Stimulated activated CD8-positive, alpha-beta memory T cell treated with anti-CD3 and anti-CD28 coated beads, Interleukin-15, amount 100 ng/mL, for 48 hours (primary cell): ENCODE measurements at regions not wholly inside any gene's neighbourhood (a gene's known extent, or its start where the extent isn't known, plus 50 kb on each side); places are given as distances from the start of the nearest gene placed in this dataset.

ENCODE experiments used
- DNase-seq, 2 donors: peaks; one replicate each; pipeline ENCODE4 v3.0.0-alpha.2; 2020; ENCODE audit warnings: low read depth in 2 of 2

DNA sequence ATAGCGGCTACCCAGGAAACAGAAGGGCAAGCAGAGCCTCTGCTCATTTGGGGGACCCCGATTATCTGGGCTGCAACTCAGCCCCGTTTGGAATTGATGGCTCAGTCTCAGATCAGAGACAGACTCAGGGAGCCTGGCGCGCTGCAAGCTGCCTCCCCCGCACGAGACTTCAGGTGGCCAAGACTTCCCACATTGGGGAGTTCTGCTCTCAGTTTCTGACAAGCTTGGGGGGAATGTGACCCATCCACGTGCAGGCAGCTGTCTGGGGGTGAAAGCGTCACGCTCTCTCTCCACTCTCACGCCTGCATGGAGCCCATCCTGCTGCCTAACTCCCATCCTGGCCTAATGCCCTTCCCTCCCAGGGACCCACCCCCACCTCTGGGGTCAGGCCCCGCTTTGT is 157.6 kb upstream of the GSE1 start:
- DNase-seq, result no peak

DNA sequence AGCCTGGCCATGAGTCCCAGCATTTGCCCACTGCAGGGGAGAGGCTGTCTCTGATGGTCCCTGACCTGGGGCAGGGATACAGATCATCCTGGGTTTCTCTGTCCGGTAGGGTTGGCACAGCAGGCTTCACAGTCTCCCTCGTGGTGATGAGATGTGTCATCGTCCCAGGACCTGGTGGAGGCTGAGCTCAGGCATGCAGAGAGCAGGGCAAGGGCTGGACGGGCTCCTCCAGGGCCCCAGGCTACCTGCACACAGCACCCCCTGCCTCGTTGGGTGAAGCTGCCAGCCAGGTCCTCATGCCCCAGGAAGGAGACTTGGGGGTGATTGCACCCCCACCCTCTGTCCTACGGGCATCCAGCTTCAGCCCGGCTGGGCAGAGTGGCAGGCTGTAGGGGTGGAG is 155.8 kb upstream of the GSE1 start:
- no peak for DNase-seq

GRCh38 chr16:85458968-85459367 is 154.2 kb upstream of the GSE1 start:
- no peak for DNase-seq

- no peak for DNase-seq
Observed at GRCh38 chr16:85459529-85460251, 153.4 kb upstream of the GSE1 start.

- no peak for DNase-seq
Observed at GRCh38 chr16:85460252-85461021, 152.7 kb upstream of the GSE1 start.

DNA sequence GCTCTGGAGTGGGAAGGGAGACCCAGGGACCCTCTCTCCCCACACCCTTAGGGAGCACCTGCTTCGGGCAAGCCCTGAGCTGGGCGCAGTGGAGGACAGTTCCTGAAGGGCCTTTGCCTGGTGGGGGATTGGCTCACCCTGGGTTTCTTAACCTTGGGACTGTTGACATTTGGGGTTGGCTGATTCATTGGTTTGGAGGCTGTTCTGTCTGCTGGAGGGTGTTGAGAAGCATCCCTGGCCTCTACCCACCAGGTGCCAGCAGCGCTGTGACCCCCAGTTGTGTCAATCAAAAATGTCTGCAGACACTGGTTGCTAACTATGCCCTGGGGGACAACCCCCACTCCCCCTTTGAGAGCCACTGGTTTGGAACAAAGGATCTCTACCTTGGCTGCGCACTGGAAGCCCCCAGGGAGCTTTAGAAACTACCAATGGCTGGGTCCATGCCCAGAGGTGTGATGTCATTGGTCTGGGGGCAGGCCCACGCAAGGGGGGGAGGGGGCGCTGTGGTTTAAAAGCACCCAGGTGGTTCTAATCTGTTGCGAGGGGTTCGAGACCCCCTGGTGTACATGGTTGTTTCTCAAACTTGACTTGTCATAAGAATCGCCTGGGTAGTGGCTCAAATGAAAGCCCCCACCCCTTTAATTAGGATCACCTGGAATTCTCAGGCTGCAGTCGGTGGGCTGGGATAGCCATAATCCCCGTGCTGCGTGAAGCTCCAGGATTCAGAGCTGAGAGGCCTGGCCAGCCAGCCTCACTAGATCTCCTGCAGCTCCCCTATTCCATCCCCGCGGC is 151.9 kb upstream of the GSE1 start:
- DNase-seq, result no peak

- no peak for DNase-seq
Observed at GRCh38 chr16:85461814-85462713, 151.1 kb upstream of the GSE1 start.

- no peak for DNase-seq
Observed at GRCh38 chr16:85462714-85463611, 150.2 kb upstream of the GSE1 start.

- DNase-seq, result no peak
Observed at GRCh38 chr16:85463672-85464382, 149.3 kb upstream of the GSE1 start.

GRCh38 chr16:85464383-85465305 is 148.5 kb upstream of the GSE1 start:
- no peak for DNase-seq

- DNase-seq, result no peak
Observed at GRCh38 chr16:85465328-85466303, 147.5 kb upstream of the GSE1 start.

DNA sequence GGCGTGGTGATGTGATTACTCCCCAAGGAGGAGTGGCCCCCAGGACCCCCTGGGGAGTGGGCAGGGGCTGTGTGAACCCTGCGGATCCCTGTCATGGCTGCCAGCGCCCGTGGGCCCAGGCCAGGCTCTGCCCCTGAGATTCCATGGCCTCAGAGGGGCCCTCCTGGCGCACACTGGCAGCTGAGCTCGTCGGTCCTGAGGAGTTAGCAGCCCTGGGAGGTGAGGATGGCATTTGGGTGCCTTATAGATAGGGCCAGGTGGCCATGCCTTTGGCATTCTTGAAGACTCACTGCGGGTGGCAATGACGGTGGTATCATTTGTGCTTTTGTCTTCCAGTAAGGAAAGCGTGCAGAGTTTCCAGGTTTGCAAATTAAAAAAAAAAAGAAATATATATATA is 146.8 kb upstream of the GSE1 start:
- no peak for DNase-seq

DNA sequence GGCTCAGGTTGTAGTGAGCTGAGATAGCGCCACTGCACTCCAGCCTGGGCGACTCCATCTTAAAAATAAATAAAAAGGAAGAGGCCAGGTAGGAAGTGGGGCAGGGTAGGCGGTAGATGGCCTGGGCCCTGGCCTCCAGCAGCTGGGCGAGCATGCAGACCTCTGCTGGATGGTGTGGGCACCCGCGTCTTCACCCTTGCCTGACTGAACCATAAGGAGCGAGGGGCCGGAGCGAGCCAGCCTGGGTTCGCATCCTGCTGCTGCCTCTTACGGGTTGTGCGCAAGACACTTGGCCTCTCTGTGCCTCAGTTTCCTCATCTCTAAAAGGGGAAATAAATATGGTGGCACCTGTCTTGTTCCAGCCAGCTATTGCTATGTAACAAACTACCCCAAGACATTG is 146.1 kb upstream of the GSE1 start:
- no peak for DNase-seq

DNA sequence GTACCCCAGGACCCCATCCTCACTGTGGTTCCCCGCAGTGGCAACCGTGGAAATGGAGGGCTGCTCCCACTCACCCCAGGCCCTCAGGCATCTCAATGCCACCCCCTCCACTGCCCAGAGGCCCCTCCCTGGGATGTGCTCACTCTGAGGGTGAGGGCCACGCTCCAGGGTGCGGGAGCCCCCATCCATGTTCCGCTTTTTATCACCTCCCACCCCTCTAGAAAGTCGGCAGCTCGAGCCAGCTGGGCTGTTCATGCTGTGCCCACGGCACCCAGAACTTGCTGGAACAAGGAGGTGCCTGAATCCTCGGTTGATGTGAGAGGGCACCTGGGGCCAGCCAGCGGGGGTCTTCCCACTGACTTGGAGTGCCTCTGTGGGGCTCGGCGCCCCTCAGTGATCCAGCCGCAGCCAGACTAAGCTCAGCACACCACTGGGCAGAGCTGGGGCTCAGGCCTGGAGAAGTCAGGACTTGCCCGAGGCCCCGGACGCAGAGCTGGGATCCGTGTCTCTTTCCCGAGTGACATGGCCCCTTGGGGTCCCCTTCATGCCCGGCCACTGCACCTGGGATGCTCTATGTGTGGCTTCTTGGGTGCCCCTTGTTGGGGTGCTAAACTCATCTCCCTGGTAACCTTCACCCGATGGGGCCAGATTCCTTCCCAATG is 143.1 kb upstream of the GSE1 start:
- no peak for DNase-seq

- no peak for DNase-seq
Observed at GRCh38 chr16:85470873-85471272, 142.2 kb upstream of the GSE1 start.

- DNase-seq, result no peak
Observed at GRCh38 chr16:85471469-85472431, 141.4 kb upstream of the GSE1 start.
